ENCODE measurements at regions not wholly inside any gene's neighbourhood (a gene's known extent, or its start where the extent isn't known, plus 50 kb on each side); places are given as distances from the start of the nearest gene placed in this dataset.

DNA sequence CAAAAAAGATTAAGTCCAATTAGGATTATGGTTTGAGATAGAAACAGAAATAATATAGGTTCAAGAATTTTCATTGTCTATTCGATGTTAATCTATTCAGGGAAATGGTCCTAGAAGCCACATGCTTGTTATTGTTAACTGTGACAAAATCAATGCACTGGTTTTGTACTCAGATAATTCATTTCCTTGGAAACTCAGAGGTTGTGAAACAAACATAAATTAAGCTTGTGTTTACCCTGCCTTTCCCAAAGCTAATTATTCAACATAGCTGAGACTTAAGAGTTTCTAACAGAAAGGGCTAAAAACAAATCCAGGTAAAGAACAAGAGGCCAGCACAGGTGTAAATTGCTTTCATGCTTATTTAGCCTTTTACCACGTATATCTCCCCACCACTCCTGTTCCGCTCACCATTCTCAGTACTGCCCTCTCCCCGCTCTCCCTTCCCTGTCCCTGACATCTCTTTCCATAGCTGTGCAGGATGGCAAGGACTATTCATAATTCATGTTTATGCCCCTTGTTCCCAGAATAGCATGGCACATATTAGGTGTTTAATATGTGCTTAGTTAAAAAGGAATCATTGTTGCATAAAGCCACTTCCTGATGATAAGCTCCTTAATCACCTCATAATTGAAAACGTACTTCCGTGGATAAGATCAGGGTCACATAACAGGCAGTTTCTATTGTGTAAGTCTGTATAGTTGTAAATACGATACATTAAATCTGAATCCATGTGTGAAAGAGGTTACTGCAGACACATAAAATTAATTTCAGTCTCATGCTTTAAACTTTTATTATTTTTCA lies 131.8 kb upstream of the USP15 start:
- no peak for DNase-seq (ENCODE audit: low spot score)

DNA sequence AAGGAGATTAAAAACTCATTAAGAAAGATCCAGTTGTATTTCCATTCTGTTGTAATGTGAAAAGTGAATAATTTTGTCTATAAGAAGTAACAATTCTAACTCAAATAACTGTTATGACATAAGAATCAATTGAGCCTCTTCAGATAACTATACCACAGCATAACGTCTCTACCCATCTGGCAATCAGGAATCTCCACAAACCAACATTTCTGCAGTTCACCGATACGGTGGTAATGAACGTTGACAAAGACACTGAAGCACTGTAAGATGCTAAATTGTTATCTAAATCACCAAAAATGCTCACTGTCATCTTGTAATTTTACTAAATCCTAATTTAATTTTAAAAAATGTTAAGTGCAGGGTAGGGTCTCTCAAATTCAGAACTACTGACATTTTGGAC lies 130.9 kb upstream of the USP15 start:
- DNase-seq (ENCODE audit: low spot score): no peak

DNA sequence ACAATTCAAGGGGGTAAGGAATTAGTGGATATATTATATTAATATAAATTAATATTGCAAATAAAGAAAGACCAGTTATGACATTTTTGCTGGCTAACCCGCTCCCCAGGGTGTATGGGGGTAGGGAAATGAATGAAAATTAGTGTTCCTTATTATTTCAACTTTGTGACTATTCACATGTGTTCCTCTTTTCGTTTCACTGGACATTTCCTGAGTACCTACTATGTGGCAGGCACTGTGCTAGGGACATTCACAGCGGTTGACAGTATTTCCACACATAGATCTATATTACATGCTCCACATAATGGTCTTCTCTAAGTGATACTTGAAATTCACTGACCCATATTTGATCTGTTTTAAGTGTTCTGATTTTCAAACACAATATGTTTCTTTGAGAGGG lies 129.8 kb upstream of the USP15 start:
- DNase-seq (ENCODE audit: low spot score): no peak

DNA sequence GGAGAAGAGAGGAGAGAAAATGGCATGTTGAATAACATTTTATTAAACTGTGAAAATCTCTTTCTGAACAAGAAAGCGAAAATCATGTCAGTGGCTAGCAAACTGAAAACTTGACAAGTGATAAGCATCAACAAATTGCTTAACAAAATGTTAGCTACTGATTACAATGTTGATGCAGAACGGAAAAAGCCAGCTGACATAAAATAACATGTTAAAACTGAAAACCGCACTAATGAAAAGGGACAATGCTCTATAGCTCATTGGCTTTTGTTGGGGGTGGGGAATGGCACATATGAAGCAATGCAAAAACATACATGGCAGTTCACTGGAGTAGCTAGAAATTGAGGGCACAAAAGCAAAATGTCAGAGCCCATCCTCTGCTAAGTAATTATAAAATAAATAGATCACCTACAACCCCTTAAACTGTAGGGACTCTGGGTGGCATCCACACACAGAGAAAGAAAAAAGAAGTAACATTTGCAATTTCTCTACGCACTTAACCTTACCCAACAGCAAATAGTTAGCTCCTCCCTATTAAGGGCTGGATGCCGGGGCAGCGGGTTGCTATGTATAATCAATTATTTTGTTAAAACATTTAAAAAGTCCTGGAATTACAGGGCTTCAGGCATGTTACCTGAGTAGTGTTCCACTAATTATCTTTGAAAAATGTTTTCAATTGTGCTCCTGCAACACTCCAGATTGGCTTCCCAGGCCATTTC lies 129.2 kb upstream of the USP15 start:
- DNase-seq (ENCODE audit: low spot score): no peak

DNA sequence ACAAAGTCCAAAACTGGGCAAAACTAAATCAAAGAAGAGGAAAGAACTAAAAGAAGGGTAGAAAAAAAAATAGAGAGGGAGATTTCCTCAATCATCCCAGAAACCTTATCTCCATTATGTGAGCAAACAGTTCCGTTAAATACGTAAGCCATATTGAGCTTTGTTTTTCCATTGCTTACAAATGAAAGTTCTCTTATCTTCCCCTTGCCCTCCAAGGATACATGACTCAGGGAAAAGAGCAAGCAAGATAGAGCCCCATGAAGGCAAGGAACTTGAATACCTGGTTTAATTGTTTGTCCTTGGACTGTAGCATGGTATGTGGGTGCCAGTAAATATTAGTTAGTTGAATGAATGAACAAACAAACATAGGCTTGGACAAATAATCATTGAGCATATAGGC lies 126.8 kb upstream of the USP15 start:
- no peak for DNase-seq (ENCODE audit: low spot score)

DNA sequence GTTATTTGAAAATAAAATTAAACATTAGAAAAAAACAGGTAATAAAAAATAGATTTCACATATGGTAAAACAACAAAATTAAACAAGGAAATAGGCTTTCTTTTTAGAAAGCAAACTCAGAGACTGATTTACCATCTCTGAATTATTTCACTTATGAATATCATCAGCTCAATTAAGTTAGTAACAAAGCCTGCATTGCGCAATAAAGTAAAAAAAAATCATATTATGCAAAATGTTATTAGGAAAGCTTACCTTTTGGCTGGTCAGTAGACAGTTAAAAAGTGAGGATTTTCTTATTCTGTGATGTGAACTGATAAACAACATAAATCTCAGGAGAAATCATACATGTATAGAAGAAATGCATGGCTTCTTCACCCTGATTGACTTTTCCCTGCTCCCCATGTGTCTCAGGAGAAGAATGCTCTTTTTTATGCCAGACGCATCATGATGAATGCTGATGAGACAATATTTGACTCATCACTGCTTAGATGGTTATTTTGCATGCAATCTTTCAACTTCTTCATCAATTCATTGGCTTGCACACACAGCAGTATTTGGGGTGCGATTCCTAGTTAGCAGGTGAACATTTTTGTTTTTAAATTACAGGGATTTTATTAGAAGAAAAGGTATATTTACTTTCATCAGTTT lies 124.5 kb upstream of the USP15 start:
- DNase-seq (ENCODE audit: low spot score): no peak

DNA sequence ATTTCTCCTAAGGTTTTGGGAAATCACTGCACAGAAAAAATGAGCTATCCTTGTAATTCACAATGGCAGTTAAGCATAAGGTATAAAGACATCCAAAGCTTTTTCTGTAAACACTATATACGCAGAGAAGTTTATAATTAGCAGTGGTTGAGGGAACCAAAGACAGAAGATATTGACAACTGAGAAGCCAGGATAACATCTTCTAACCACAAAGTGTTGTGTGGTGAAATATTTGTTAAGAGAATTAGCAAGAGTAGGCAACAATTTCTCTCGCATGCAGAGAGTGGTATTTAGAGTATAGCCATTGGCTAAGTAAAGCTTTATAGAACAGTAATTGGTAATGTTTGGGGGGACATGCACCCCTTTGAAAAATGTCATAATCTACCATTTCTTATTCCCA lies 123.7 kb upstream of the USP15 start:
- no peak for DNase-seq (ENCODE audit: low spot score)

DNA sequence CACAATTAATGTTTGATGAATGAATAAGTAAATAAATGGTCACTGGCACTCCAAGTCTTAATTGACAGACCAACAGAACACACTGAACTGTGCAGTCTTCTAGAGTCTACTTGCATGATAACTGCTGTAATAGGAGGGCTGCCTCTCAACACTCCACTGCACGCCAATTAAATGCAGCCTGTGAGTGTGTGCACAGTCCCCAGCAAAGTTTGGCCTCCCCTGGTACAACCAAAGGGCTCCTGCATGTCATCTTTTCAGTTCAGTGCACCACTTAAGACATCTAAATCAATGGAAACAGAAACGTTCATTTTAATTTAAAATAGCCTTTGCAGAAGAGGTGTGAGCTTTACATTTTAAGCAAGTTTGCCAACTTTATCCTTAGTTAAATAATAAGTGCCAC lies 121.7 kb upstream of the USP15 start:
- DNase-seq (ENCODE audit: low spot score): no peak

DNA sequence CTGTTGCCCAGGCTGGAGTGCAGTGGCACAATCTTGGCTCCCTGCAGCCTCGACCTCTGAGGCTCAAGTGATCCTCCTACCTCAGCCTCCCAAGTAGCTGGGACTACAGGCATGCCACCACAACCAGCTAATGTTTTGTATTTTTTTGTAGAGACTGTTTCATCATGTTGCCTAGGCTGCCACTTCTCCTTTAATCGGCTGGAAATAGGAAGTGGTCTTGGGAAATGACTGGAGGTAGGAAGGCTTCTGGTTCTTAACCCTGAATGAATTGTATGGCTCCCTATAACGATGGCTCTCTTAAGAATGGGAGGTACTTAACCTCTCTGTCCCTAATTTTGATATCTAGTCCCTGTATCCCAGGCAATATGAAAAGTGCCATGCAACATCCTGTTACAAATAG lies 113.9 kb upstream of the USP15 start:
- DNase-seq (ENCODE audit: low spot score): no peak

DNA sequence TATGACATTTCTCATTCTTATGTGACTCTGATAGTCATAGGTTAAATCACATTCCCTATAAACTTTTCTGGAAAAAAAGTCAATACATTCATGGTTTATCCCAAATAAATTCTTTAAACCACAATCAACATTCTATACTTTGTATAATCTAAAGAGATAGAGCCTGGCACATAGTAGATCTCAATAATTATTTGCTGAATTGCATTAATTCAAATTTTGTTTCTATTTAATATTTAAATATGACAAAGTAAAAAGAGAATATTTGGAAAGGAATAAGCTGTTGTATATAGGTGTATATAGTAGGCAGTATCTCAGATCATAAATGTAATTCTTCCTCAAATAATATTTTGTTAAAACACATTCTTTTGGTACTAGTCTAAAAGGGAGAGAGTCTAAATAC lies 102.2 kb upstream of the USP15 start:
- DNase-seq (ENCODE audit: low spot score): no peak

DNA sequence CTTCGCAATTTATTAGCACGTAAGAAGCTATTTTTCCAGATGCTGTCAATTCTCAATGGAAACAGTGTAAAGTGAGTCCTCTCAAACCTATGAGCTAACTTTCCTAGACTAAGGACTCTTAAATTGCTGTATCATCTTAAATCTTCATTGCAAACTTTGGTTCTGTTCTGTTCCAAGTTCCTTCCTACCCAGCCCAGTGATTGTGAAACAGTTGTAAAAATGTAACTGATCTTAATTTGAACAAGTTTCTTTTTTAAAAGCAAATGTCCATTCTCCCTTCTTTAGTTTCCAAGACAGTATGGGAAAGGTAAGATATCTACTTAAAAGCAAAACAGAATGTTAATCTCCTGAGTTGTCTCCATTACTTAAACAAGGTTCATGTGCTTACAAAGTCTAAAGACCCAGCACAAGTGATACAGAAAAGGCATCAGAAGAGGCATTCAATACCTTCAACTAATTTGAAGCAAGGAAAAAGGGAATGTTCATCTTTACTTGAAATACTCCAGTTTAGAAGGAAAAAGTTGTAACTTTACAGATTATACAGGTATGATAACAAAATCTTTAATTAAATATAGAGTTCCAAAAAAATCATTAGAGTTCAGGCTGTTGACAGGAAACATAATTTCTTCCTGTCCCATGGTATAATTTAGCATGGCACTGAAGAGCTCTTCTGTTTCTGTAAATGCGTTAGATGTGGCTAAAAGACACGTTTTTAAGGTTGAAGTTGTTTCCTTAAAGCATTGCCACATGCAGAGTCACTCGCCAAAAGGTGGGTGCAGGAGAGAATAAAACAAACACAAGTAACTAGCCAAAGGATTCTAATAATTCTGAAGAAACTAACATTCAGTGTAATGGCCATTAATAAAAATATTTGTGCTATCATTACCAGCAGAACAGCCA lies 101.5 kb upstream of the USP15 start:
- DNase-seq (ENCODE audit: low spot score): no peak

DNA sequence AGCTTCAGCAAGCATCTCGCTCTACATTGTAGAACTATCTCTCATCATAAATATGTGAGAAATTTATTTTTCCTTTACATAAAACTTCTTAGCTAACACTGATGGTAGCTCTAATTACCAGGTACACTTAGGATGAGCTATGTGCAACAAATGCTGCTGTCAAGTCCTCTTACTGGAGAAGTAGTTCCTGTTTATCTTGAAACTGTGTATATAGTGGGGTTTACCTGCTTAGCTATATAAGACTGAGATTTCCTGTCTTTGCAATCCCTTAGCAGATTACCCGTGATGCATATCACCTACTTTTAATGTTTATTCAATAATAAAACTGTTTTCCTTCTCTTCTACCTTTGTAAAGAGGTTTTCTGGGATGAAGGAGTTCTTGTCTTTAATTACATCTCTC lies 98.0 kb upstream of the USP15 start:
- no peak for DNase-seq (ENCODE audit: low spot score)

DNA sequence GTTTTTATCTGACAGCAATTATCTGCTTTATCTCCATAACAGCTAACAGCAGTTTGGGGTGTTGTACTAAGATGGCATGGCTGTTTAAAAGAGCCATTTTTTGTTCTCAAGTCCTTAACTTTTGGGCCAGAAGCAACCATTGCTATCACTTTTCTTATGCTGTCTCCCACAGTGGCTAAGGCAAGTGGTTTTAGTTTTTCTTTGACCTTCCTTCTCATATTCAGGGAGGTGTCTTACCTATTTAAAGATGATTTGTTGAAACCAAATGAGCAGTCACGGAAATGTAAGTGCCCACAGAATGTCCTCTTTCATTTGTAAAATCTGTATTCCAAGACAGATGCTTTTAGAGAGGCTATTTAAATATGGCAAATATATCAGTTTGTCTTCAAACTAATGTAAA lies 96.8 kb upstream of the USP15 start:
- no peak for DNase-seq (ENCODE audit: low spot score)

DNA sequence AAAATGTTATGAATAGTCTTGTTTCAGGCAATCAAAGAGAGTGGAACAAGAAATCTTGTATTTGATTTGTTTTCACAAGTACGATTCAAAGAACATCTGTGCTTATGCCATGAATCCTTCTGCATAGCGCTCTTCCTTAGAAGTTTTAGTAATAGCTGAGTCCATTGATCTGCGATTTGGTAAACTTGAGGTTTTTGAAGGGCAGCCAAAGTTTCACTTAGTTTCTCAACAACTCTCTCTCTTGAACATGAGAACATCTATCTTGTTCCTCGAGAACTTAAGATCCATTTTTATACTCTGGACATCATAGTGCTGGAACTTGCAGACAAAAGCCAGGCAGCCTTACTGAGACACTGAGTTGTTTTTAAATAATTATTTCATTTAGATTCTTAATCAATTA lies 96.2 kb upstream of the USP15 start:
- no peak for DNase-seq (ENCODE audit: low spot score)

DNA sequence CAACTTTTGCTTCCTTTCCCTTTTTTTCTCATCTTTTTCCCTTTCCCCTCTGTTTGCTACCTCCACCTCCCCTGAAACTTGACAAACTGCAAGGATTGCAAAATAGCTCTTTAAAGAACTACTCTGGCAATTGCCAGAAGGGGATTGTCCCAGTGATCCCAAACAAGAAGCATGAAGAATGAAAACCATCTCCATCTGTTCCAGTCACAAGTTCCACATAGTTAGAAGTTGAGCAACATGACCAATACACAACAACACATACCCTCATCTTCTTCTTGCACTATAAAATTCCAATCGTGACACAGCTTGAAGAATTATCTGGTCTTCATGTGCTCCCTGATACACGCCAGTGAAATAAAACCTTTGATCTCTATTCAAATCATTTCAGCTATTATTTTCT lies 93.7 kb upstream of the USP15 start:
- peak; percentile 39 for DNase-seq (ENCODE audit: low spot score)

DNA sequence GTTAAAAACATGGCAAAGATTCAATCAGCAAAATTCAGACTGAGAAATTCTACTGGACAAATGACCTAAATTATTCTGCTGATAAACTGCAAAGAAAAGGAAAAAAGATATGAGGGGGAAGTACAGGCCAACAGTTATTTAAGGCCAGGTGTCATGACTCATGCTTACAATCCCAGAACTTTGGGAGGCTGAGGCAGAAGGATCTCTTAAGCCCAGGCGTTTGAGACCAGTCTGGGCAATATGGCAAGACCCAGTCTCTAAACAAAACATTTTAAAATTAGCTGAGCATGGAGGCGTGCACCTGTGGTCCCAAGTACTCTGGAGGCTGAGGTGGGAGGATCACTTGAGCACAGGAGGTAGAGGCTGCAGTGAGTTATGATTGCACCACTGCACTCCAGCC lies 91.8 kb upstream of the USP15 start:
- no peak for DNase-seq (ENCODE audit: low spot score)

DNA sequence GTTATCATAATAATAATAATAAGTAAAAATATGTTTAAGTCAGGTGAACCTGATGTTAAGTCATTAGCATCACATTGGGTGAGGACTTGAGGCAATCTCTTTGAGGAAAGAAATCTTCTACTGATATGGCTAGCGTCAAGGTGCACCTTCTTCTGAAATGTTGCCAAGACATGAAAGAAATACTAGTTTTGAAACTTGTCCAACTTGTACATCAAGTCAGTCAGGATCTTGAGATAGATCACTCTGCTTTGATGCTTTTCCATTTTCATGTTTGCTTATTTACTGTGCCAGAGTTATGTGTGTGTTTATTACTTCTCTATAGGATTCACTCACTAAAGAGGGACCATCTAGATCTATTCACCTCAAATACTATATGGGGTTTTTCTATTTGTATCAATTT lies 90.0 kb upstream of the USP15 start:
- no peak for DNase-seq (ENCODE audit: low spot score)

DNA sequence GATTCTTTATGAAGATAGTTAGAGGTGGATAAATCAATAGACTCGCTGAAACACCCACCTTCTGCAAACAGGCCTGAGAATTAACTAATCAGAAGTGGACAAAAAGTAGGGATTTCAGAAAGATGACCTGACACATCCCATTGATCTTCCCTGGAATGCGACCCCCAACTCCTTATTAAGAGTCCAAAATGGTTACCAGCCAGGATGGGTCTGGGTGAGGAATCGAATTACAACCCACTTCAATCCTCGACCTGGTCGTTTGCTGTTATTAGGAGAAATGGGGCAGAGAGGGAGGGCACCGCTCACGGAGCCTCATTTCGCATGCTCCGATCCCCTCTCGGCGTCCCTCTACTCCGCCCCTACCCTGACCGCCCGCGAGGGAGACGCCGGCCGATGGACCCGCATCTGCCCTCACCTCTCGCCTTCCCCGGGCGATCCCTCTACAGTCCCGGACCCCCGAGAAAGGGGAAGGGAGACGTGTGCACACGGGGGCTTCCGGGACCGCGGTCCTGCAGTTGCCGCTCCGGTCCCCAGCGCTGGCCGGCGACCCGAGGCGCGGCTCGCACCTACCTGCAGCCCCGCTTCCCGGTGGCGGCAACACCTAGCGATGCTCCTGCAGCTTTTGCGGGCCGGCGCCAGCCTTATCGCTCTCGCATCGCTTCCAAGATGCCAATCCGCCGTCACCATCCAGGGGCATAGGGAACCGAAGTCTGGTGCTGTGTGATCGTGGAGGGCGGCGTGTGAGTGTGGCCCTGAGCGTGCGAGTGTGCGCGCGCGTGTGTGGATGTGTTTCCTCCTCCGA lies 69.3 kb upstream of the USP15 start:
- no peak for DNase-seq (ENCODE audit: low spot score)

DNA sequence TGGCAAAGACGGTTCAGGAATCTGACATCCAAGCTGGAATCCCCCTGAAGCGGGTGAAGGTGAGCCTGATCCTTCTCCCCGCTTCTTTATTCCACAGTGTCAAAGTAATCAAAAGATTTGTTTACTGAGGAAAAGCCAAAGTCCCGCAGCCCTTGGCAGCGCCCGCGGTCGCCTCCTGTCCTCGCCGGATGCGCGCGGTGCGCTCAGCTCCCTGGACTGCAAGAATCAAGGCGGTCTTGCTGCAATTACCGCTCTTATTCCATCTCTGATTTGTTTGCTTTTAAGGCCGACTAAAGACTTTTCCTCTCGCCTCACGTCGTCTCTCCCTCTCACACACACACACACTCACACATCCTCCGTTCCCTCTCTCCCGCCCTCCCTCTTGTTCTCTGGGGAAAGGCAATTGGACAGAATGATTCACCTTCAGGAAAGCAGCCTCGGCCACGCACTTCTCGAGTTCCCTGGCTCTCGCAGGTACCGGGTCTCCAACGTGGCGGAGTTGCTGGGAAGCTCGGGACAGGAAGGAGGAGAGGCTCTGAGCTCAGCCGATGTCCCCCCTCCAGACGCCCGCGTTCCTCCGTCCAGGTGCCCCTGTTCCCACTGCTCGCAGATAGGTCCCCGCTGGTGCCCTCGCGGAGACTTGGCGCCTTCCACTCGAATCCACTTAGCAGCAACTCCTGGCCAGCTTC lies 68.6 kb upstream of the USP15 start:
- peak; percentile 27 for DNase-seq (ENCODE audit: low spot score)

DNA sequence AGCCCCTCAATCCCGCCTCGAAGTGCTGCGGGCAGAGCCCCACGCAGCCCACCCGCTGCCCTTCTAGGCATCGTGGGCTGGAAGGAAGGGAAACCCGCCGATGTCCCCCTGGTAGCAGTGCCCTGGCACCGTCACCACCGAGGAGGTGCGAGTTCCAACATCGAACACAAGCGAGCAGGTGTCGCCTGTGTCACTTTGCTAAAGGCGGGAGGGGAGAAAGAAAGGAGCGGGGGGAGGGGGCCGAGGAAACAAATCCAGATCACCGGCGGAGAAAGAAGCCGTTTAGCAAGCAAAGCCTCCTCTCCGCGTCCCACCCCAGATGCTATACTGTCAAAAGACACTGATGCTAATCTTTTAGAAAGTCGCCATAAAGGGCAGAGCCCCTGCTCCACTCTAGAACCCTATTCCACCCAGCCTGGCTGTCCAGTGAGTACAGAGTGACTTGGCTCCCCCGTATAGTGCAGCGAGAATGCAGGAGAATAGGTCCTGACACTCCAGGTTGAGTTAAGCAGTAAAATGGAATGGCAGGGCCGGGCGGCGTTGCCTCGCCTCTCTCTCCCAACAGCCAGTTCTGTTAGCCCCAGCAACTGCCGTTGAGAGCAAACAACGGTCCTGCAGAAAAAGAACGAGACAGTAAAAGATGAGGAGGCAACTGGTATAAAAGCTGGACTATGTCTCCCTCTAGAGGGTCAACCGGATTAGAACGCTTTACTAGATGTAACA lies 67.9 kb upstream of the USP15 start:
- DNase-seq (ENCODE audit: low spot score): peak; percentile 88

Data from GM03348 (cell line).